Muscle of back (tissue), 3 donors: ENCODE measurements at regions not wholly inside any gene's neighbourhood (a gene's known extent, or its start where the extent isn't known, plus 50 kb on each side); places are given as distances from the start of the nearest gene placed in this dataset.
"Not testable (repeated sequence)": the region's sequence is repeated elsewhere in the genome, so short reads cannot be mapped to it uniquely, and the experiment has no call there.

Experiments used
- DNase-seq, 3 donors: peaks; one replicate each; pipeline versions ENCODE4 v3.0.0 to v3.0.0-alpha.2; 2013

DNA sequence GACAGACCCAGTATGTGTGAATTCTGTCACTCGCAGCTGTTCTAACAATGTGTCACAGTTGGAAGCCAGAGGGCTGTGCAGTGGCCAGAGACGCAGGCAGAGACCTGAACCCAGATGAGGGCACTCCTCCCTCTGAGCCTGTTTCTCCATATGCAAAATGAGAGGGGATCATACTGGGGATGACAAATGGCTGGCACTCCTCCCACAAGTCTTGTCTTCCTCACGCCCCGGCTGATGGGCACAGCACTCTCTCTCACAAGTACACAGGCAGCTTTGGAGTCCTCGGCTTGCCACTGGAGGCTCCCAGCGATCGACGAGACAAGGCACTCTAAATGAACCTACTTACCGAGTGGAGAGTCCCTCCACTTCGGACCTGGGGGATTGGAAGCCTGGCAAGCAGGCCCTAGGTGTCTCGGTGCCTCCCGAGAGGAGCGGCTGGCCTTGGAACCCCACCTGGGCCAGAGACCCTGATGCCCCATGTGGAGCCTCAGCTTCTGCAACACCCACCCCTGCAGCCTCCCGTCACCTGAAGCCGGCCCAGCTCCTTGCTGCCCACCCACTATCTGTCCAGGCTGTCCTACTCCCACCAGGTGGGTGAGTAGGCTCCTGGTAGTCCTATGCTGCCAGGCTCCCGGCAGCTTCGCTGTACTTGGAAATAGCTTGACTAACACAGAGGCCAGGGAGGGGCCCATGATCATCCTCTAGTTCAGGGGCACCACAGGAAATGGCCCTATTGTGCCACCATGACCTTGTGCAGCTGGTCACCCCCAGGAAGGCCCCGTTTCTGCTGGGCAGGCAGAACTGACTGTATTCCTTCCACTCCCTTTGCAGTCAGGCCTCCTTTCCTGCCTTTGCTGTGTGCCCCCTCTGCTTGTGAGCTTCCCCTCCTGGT lies 65.0 kb upstream of the IQSEC1 start:
- no peak for DNase-seq

DNA sequence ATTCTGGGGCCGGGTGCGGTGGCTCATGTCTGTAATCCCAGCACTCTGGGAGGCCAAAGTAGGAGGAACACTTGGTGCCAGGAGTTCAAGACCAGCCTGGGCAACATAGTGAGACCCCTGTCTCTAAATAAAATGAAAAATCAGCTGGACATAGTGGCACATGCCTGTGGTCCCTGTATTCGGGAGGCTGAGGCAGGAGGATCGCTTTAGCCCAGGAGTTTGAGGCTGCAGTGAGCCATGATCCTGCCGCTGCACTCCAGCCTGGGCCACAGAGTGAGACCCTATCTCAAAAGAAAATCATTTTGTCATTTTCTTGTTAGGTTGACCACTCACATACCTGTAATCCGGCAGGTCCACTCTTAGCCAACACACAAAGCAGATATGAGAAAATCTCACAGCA lies 63.6 kb upstream of the IQSEC1 start:
- DNase-seq = not testable (repeated sequence)

- no peak for DNase-seq
Measured at GRCh38 chr3:13136426-13136825, 63.2 kb upstream of the IQSEC1 start.

DNA sequence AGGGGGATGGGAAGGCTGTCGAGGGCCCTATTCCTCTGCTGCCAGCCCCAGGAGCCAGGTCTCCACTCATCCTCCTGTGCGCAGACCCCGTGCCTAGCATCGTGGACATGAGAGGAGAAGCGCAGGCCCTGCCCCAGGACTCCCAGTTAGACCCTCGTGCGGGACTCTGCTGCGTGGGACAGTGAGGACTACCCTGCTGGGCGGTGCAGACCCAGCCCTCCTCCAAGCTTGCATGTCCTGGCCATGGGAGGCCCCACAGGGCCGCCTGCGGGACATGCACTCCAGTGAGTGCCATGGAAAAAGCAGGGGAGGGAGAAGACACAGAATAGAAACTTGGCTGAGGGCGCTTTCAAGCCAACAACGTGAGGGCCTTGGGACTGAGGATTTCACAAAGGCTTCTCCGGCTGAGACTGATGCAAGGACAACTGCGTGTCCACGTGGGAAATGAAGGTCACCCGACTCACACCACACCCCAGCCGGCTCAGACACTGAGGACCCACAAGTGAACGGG lies 62.6 kb upstream of the IQSEC1 start:
- no peak for DNase-seq

GRCh38 chr3:13135251-13135810 lies 62.1 kb upstream of the IQSEC1 start:
- no peak for DNase-seq

- DNase-seq = no peak
Measured at GRCh38 chr3:13134879-13135206, 61.6 kb upstream of the IQSEC1 start.

DNA sequence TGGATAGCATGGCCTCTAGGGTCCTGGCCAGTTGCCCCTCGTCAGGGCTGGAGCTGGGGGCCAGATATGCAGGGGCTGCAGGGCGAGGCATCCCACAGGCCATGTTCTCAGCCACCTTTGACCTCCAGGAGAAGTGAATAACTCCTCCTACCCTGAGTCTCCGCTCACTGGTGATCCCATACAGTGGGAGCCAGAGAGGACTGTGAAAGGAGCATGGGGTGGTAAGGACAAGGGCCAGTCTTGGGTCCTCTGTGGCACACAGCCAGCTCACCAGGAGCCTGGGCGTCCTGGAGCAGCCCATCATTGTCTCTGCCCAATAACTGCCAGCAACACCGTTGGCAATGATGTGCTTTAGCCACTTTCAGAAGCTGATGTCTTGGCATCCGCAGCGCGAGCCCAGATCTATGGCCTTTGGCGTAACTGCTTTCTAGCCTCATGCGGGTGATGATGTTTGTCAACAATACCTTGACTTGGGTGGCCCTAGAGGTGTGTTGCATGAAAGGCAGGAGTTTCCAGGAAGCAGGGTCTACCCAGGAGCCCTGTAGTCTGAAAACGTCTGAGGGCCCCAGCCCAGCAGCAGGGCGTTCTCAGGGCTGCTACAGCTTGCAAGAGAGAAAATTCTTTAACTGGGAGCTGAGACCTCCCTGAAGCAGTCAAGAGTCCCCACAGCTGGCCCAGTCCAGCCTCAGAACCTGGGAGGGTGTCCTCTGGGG lies 61.1 kb upstream of the IQSEC1 start:
- no peak for DNase-seq

- no peak for DNase-seq
Measured at GRCh38 chr3:13133471-13133981, 60.3 kb upstream of the IQSEC1 start.

- DNase-seq = no peak
Measured at GRCh38 chr3:13132731-13133410, 59.6 kb upstream of the IQSEC1 start.

DNA sequence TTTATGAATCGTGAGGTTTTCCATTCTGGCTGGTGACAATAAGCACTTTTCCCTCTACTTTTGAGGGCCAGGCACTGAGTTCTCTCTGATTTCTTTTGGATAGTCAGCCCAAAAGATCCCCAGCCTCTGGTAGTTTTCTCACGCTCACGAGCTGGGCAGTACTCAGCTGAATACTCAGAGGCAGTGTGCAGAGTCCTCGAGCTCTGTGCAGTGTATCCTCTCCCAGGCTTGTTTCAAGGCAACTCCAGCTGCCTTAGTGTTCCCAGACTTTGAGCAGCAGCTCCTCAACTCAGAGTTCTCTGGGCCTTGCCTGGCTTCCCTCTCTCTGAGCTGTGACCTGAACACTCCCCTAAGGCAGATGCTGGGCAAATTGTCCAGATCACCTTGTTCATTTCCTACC lies 59.1 kb upstream of the IQSEC1 start:
- DNase-seq = no peak

DNA sequence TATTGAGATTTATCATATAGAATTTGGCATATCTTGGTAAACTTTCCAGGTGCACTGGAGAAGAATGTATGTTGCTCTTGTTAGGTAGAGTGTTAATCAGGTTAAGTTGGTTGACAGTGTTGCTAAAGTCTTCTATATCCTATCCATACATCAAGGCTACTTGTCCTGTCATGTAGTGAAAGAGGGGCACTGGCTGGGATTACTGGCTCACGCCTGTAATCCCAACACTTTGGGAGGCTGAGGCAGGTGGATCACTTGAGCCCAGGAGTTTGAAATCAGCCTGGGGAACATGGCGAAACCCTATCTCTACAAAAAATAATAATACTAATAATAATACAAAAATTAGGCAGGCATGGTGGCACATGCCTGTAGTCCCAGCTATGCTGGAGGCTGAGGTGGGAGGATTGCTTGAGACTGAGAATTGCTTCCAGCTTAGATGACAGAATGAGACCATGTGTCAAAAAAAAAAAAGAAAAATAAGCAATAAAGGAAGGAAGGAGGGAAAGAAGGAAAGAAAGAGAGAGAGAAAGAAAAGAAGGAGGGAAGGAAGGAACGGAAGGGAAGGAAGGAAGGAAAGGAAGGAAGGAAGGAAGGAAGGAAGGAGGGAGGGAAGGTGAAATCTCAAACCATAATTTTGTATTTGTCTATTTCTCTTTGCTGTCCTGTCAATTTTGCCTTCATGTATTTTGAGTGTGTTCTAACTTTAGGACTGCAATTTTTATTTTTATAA lies 57.4 kb upstream of the IQSEC1 start:
- no peak for DNase-seq

DNA sequence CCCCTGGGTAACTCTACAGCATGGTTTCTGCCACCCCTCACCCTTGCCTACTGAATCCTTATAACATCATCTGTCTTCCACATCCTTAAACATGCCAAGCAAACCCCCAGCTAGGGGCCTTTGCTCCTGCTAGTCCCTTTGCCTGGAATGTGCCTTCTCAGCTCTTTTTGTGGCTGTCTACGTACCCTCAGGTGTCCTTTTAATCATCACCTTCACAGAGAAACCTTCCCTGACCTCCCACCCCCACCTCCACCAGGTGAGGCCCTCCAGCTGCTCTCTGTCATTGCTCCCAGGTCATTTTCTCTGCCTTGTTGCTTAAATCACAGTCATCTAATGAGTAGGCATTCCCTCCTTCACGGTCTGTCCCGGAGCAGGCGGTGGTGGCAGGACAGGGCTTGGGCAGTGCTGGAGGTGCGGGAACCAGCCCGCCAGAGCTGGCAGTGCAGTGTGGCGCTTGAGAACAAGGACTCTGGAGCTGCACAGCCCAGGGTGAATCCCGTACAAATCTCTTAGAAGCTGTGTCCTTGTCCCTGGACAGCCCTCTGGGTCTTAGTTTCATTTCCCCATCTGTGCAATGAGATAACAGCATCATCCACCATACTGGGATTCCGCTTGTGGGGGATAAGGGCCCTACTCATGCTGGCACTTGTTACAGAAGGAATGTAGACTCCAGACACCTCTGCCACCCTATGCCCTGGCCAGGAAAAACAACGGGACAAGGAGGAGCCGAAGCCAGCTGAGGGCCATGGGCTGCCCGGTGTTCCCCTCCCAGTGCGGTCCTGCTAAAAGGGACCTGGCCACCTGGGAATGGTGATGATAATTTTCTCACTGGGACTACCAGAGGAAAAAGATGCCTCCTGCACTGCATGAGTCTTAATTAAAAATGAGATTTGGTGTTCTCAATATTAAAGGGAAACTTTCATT lies 52.1 kb upstream of the IQSEC1 start:
- DNase-seq = no peak

GRCh38 chr3:13124631-13125030 lies 51.4 kb upstream of the IQSEC1 start:
- DNase-seq = no peak

DNA sequence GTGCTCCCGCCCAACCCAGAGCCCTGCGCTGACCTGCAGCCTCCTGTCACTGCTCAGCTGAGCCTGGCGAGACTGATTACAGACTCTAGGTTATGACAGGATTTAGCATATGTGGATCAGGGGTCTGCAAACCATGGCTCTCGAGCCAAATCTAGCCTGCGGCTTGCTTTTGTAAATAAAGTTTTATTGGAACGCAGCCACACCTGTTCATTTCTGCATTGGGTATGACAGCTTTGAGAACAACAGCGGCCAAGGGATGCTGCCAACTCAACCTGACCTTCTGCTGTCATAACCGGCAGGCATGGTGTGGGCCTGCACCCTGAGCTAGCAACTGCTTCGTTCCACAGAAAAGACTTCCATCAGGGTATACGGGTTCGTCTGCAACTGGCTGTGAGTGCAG lies 50.5 kb upstream of the IQSEC1 start:
- no peak for DNase-seq

- no peak for DNase-seq
Measured at GRCh38 chr3:13123013-13123654, 49.9 kb upstream of the IQSEC1 start.
